Liver (tissue), 8 donors: ENCODE measurements at regions not wholly inside any gene's neighbourhood (a gene's known extent, or its start where the extent isn't known, plus 50 kb on each side); places are given as distances from the start of the nearest gene placed in this dataset.

Experiments
- DNase-seq: peaks from one replicate; pipeline ENCODE4 v3.0.0-alpha.2; 2017; ENCODE audit warnings: low spot score
- H3K27ac ChIP-seq, 2 donors: one replicate each; pipeline ENCODE4 v1.7.0; 2013; ENCODE audit warnings: inconsistent platforms in 2 of 2, low read length in 2 of 2, control low read depth in 1 of 2, low read depth in 1 of 2, mild to moderate bottlenecking in 1 of 2
- H3K27me3 ChIP-seq, 4 donors: one replicate each; pipeline versions ENCODE4 v1.6.1 to v1.7.0; 2013; ENCODE audit warnings: low read length in 3 of 4, inconsistent platforms in 1 of 4, mild to moderate bottlenecking in 1 of 4, moderate library complexity in 1 of 4; ENCODE audit not compliant: control insufficient read depth in 4 of 4, insufficient read depth in 4 of 4
- H3K36me3 ChIP-seq, 4 donors: one replicate each; pipeline versions ENCODE4 v1.6.1 to v1.7.0; 2013; ENCODE audit warnings: low read length in 3 of 4, mild to moderate bottlenecking in 3 of 4, low read depth in 1 of 4, moderate library complexity in 1 of 4; ENCODE audit not compliant: control insufficient read depth in 4 of 4, insufficient read depth in 3 of 4
- H3K4me1 ChIP-seq, 4 donors: one replicate each; pipeline versions ENCODE4 v1.6.1 to v1.7.0; 2013; ENCODE audit warnings: low read length in 3 of 4, mild to moderate bottlenecking in 3 of 4, moderate library complexity in 1 of 4; ENCODE audit not compliant: control insufficient read depth in 4 of 4, insufficient read depth in 4 of 4
- H3K4me3 ChIP-seq, 3 donors: one replicate each; pipeline versions ENCODE4 v1.6.1 to v1.7.0; 2013; ENCODE audit warnings: low read length in 3 of 3, control low read depth in 1 of 3, low read depth in 1 of 3, mild to moderate bottlenecking in 1 of 3
- H3K9ac ChIP-seq, 2 donors: one replicate each; pipeline ENCODE4 v1.7.0; 2013; ENCODE audit warnings: low read length in 2 of 2, mild to moderate bottlenecking in 2 of 2, moderate library complexity in 2 of 2, control low read depth in 1 of 2, low read depth in 1 of 2
- H3K9me3 ChIP-seq, 4 donors: one replicate each; pipeline versions ENCODE4 v1.6.1 to v1.7.0; 2013; ENCODE audit warnings: low read length in 3 of 4; ENCODE audit not compliant: control insufficient read depth in 4 of 4
- ATF3 ChIP-seq: IDR thresholded peaks from 2 replicates; pipeline ENCODE4 v1.6.1; 2016; ENCODE audit warnings: antibody characterized with exemption
- CTCF ChIP-seq: fragments of 150-350 bp; IDR thresholded peaks from 2 replicates; pipeline ENCODE4 v1.5.1; 2017; ENCODE audit warnings: improper control_type of control experiment, low read depth, low read length; ENCODE audit not compliant: missing input control
- FOXA1 ChIP-seq: IDR thresholded peaks from 2 replicates; pipeline ENCODE4 v1.6.1; 2016; ENCODE audit warnings: antibody characterized with exemption
- FOXA2 ChIP-seq: IDR thresholded peaks from 2 replicates; pipeline ENCODE4 v1.6.1; 2016; ENCODE audit warnings: antibody characterized with exemption
- HNF4A ChIP-seq, 2 donors: conservative IDR thresholded peaks; 2 replicates each; pipeline ENCODE4 v1.6.1; 2016; ENCODE audit warnings: antibody characterized with exemption in 2 of 2, mild to moderate bottlenecking in 2 of 2
- HNF4G ChIP-seq: IDR thresholded peaks from 2 replicates; pipeline ENCODE4 v1.6.1; 2016; ENCODE audit warnings: antibody characterized with exemption
- JUND ChIP-seq, 2 donors: IDR thresholded peaks; 2 replicates each; pipeline ENCODE4 v1.6.1; 2016; ENCODE audit warnings: antibody characterized with exemption in 2 of 2
- NR2F2 ChIP-seq: IDR thresholded peaks from 2 replicates; pipeline ENCODE4 v1.6.1; 2016; ENCODE audit warnings: antibody characterized with exemption
- RAD21 ChIP-seq, 2 donors: IDR thresholded peaks; 2 replicates each; pipeline ENCODE4 v1.6.1; 2016; ENCODE audit warnings: antibody characterized with exemption in 2 of 2, mild to moderate bottlenecking in 2 of 2
- REST ChIP-seq: IDR thresholded peaks from 2 replicates; pipeline ENCODE4 v1.6.1; 2016; ENCODE audit warnings: antibody characterized with exemption, mild to moderate bottlenecking
- RXRA ChIP-seq, 2 donors: IDR thresholded peaks; 2 replicates each; pipeline ENCODE4 v1.6.1; 2017 to 2018; ENCODE audit warnings: antibody characterized with exemption in 2 of 2, mild to moderate bottlenecking in 1 of 2
- SP1 ChIP-seq: IDR thresholded peaks from 2 replicates; pipeline ENCODE4 v1.6.1; 2018; ENCODE audit warnings: antibody characterized with exemption, mild to moderate bottlenecking
- YY1 ChIP-seq: IDR thresholded peaks from 2 replicates; pipeline ENCODE4 v1.6.1; 2016; ENCODE audit warnings: antibody characterized with exemption, mild to moderate bottlenecking
- ZBTB33 ChIP-seq: IDR thresholded peaks from 2 replicates; pipeline ENCODE4 v1.6.1; 2016; ENCODE audit warnings: antibody characterized with exemption
- WGBS: extraction: QIAGEN DNeasy Blood & Tissue Kit; methylation state at CpG from one replicate; pipeline ENCODE4 v1.1.7; 2013; 5-methylcytosine and 5-hydroxymethylcytosine counted together
- donor health status: healthy.
- donor health status: healthy.
- donor health status: healthy.
- donor health status: healthy.
- donor health status: healthy.

GRCh38 chr3:150064971-150065370, 94.3 kb upstream of the PFN2 start:
- WGBS, result 95% methylated on average over 2 of the region's 2 CpGs
- Histone ChIP-seq H3K4me3 (no peak overlapping the region), H3K9ac (no peak overlapping the region), H3K27ac (no peak overlapping the region), H3K36me3 (no peaks in the 10 kb centered on the region), H3K4me1 (no peaks in the 10 kb centered on the region), H3K9me3 (no peaks in the 10 kb centered on the region), H3K27me3 (peaks cover 0 to 8% (median 1%) of the 10 kb centered on the region in 4 donors)
- no peak for TF ChIP-seq RXRA (IDR thresholded peaks at IDR 0.05)
- TF ChIP-seq HNF4G, result no peak
- no peak for TF ChIP-seq JUND (IDR thresholded peaks at IDR 0.05)
- no peak for TF ChIP-seq FOXA1
- TF ChIP-seq NR2F2, result no peak
- no peak for TF ChIP-seq HNF4A (conservative IDR thresholded peaks at IDR 0.05)
- TF ChIP-seq ZBTB33, result no peak
- TF ChIP-seq RAD21 (IDR thresholded peaks at IDR 0.05), result no peak
- DNase-seq, result no peak

GRCh38 chr3:150063237-150063636, 92.5 kb upstream of the PFN2 start:
- H3K4me3 ChIP-seq, result no peak overlapping the region
- TF ChIP-seq CTCF (no peak), REST (no peak), FOXA2 (no peak), ZBTB33 (no peak), HNF4G (no peak), JUND (IDR thresholded peaks at IDR 0.05) (no peak), RAD21 (IDR thresholded peaks at IDR 0.05) (no peak), ATF3 (no peak), SP1 (no peak), YY1 (no peak), HNF4A (conservative IDR thresholded peaks at IDR 0.05) (no peak), FOXA1 (no peak)
- WGBS, result 94% methylated on average over 1 of the region's 1 CpG
- no peak overlapping the region for H3K9ac ChIP-seq
- peaks cover 0 to 8% (median 1%) of the 10 kb centered on the region in 4 donors for H3K27me3 ChIP-seq
- H3K9me3 ChIP-seq, result no peaks in the 10 kb centered on the region
- H3K4me1 ChIP-seq, result no peaks in the 10 kb centered on the region
- no peaks in the 10 kb centered on the region for H3K36me3 ChIP-seq
- H3K27ac ChIP-seq, result no peak overlapping the region
- no peak for DNase-seq
